Hematopoietic multipotent progenitor cell treated with erythropoietin and hydrocortisone succinate and interleukin-3 and kit ligand, for 17 days (in vitro differentiated cells): ENCODE measurements at regions not wholly inside any gene's neighbourhood (a gene's known extent, or its start where the extent isn't known, plus 50 kb on each side); places are given as distances from the start of the nearest gene placed in this dataset.

Source experiments
- DNase-seq: peaks from one replicate; pipeline ENCODE4 v3.0.0-alpha.2; 2015; ENCODE audit warnings: low spot score

- no peak for DNase-seq
Observed at GRCh38 chr1:9419369-9420041, 119.8 kb upstream of the SLC25A33 start.

- no peak for DNase-seq
Observed at GRCh38 chr1:9420835-9421532, 118.3 kb upstream of the SLC25A33 start.

- no peak for DNase-seq
Observed at GRCh38 chr1:9421533-9421873, 117.8 kb upstream of the SLC25A33 start.

- DNase-seq: no peak
Observed at GRCh38 chr1:9422321-9422720, 116.9 kb upstream of the SLC25A33 start.

- no peak for DNase-seq
Observed at GRCh38 chr1:9422911-9423505, 116.3 kb upstream of the SLC25A33 start.

- DNase-seq: no peak
Observed at GRCh38 chr1:9424261-9424660, 115.0 kb upstream of the SLC25A33 start.

GRCh38 chr1:9425859-9426258 lies 113.4 kb upstream of the SLC25A33 start:
- no peak for DNase-seq

- no peak for DNase-seq
Observed at GRCh38 chr1:9426291-9426711, 113.0 kb upstream of the SLC25A33 start.

- no peak for DNase-seq
Observed at GRCh38 chr1:9427388-9427787, 111.9 kb upstream of the SLC25A33 start.

GRCh38 chr1:9428601-9429341 lies 110.5 kb upstream of the SLC25A33 start:
- peak; percentile 98 for DNase-seq

- DNase-seq: no peak
Observed at GRCh38 chr1:9429342-9429711, 109.9 kb upstream of the SLC25A33 start.

- no peak for DNase-seq
Observed at GRCh38 chr1:9434247-9435152, 104.8 kb upstream of the SLC25A33 start.

- DNase-seq: no peak
Observed at GRCh38 chr1:9435153-9435636, 104.1 kb upstream of the SLC25A33 start.

GRCh38 chr1:9435854-9436640 lies 103.2 kb upstream of the SLC25A33 start:
- DNase-seq: no peak

- DNase-seq: no peak
Observed at GRCh38 chr1:9437961-9438430, 101.3 kb upstream of the SLC25A33 start.

- no peak for DNase-seq
Observed at GRCh38 chr1:9438431-9439073, 100.7 kb upstream of the SLC25A33 start.

- no peak for DNase-seq
Observed at GRCh38 chr1:9439074-9439761, 100.0 kb upstream of the SLC25A33 start.

GRCh38 chr1:9440261-9440660 lies 99.0 kb upstream of the SLC25A33 start:
- DNase-seq: no peak

GRCh38 chr1:9440763-9441194 lies 98.5 kb upstream of the SLC25A33 start:
- no peak for DNase-seq
